Upper lobe of left lung (tissue), 6 donors: ENCODE measurements at regions not wholly inside any gene's neighbourhood (a gene's known extent, or its start where the extent isn't known, plus 50 kb on each side); places are given as distances from the start of the nearest gene placed in this dataset.
"Not testable (repeated sequence)": the region's sequence is repeated elsewhere in the genome, so short reads cannot be mapped to it uniquely, and the experiment has no call there.

Source experiments
- ATAC-seq, 2 donors: fragments of 200-7000 bp; cut with Tn5 transposase; one replicate each; pipeline ENCODE4 v1.9.1; 2022; ENCODE audit warnings: mild to moderate bottlenecking in 2 of 2, moderate library complexity in 2 of 2; ENCODE audit not compliant: low FRiP score in 2 of 2
- DNase-seq, 2 donors: peaks; one replicate each; pipeline ENCODE4 v3.0.0-alpha.2; 2019 to 2020
- H3K27ac ChIP-seq, 4 donors: fragments of 200-600 bp; sonication (generic); one replicate each; pipeline ENCODE4 v1.5.1; 2016 to 2019
- H3K27me3 ChIP-seq, 4 donors: fragments of 200-600 bp; sonication (generic); one replicate each; pipeline ENCODE4 v1.5.1; 2017 to 2019
- H3K36me3 ChIP-seq, 4 donors: fragments of 200-600 bp; sonication (generic); one replicate each; pipeline ENCODE4 v1.5.1; 2016 to 2019
- H3K4me1 ChIP-seq, 4 donors: fragments of 200-600 bp; sonication (generic); one replicate each; pipeline ENCODE4 v1.5.1; 2018 to 2019
- H3K4me3 ChIP-seq, 4 donors: fragments of 200-600 bp; sonication (generic); one replicate each; pipeline ENCODE4 v1.5.1; 2017 to 2019; ENCODE audit warnings: mild to moderate bottlenecking in 2 of 4, moderate library complexity in 1 of 4
- H3K9me3 ChIP-seq, 4 donors: fragments of 200-600 bp; sonication (generic); one replicate each; pipeline ENCODE4 v1.5.1; 2018 to 2019
- CTCF ChIP-seq, 6 experiments: fragments of 450-650 bp in 4 of 6; fragments of 200-600 bp in 2 of 6; sonication (generic) in 2 of 6; IDR thresholded peaks; one replicate each; pipeline ENCODE4 v1.5.1; 2016 to 2019; ENCODE audit warnings: antibody characterized with exemption in 6 of 6
- EP300 ChIP-seq, 4 donors: sonication (generic); formaldehyde crosslinking; IDR thresholded peaks; one replicate each; pipeline ENCODE4 v1.5.1; 2017; ENCODE audit warnings: antibody characterized with exemption in 4 of 4, control low read depth in 2 of 4
- POLR2A ChIP-seq, 4 donors: fragments of 450-650 bp; IDR thresholded peaks; one replicate each; pipeline ENCODE4 v1.5.1; 2016 to 2017; ENCODE audit warnings: antibody characterized with exemption in 4 of 4, mild to moderate bottlenecking in 2 of 4
- POLR2AphosphoS5 ChIP-seq, 2 donors: sonication (generic); formaldehyde crosslinking; IDR thresholded peaks; one replicate each; pipeline ENCODE4 v1.5.1; 2017; ENCODE audit warnings: antibody characterized with exemption in 2 of 2
- WGBS, 2 donors: methylation state at CpG; one replicate each; pipeline ENCODE4 v1.1.5; 2017 to 2018; 5-methylcytosine and 5-hydroxymethylcytosine counted together
- donor health status: DM: no; HTN: no; CAD: no; lungs with moderate emphysema.
- donor health status: DM: no; HTN: yes; CAD: no; lungs with severe emphysema.

GRCh38 chr13:97884707-97885468 lies 68.6 kb upstream of the IPO5 start:
- Histone ChIP-seq H3K36me3 (no peaks in the 10 kb centered on the region), H3K4me3 (no peak overlapping the region), H3K4me1 (no peaks in the 10 kb centered on the region), H3K27me3 (no peaks in the 10 kb centered on the region), H3K27ac (no peak overlapping the region), H3K9me3 (no peaks in the 10 kb centered on the region)
- WGBS, 2 donors: 82 to 85% methylated on average over 9 of the region's 9 CpGs
- DNase-seq (peak in 1 of 2 donors; percentile 21), ATAC-seq (peak in 1 of 2 donors; percentile 71)
- TF ChIP-seq CTCF (IDR thresholded peaks at IDR 0.05) (no peak), EP300 (IDR thresholded peaks at IDR 0.05) (no peak)

DNA sequence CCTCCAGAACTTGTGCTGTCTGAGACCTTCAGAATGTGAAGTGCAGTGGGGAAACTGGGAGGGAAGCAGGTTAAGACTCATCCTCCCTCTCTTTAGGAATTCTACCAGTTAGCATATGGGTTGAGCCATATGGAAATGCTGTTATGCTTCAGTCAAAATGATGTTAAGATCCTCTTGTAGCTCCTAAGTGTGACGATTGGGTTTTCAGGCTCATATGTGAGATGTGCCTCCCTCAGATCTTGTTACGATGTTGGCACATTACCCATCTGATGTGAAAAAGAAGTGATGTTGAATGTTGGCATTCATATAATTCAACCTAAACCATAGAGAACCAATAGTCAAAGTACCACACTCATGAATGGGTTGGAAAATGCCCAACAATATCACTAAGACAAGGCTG lies 67.8 kb upstream of the IPO5 start:
- TF ChIP-seq EP300 (IDR thresholded peaks at IDR 0.05) (no peak), CTCF (IDR thresholded peaks at IDR 0.05) (no peak), POLR2A (IDR thresholded peaks at IDR 0.05) (no peak), POLR2AphosphoS5 (IDR thresholded peaks at IDR 0.05) (no peak)
- Histone ChIP-seq H3K27ac (no peak overlapping the region), H3K4me1 (no peaks in the 10 kb centered on the region), H3K9me3 (no peaks in the 10 kb centered on the region), H3K4me3 (no peak overlapping the region), H3K27me3 (no peaks in the 10 kb centered on the region), H3K36me3 (no peaks in the 10 kb centered on the region)
- no peak for DNase-seq
- 90 to 96% methylated on average over 2 of the region's 2 CpGs for WGBS, 2 donors
- ATAC-seq: no peak

DNA sequence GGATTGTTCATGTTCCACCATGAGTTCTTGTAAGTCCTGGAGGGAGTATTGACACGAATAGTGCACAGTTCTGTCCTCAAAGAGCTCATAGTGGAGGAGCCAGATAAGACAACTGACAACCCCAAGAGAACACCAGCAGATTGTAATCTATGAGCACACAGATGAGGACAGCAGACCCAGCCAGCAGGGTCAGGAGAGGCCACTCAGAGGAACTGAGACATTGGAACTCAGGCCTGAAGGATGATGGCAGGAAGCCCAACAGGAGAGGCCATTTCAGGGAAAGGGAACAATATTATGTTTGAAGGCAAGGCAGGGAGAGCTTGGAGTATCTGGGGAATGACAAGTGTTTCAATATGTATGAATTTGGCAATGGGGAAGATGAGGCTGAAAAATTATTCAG lies 63.7 kb upstream of the IPO5 start:
- ATAC-seq (peak in 1 of 2 donors; percentile 58), DNase-seq (no peak)
- Histone ChIP-seq H3K36me3 (no peaks in the 10 kb centered on the region), H3K27me3 (no peaks in the 10 kb centered on the region), H3K4me1 (no peaks in the 10 kb centered on the region), H3K9me3 (no peaks in the 10 kb centered on the region), H3K27ac (no peak overlapping the region), H3K4me3 (no peak overlapping the region)
- 53 to 67% methylated on average over 1 of the region's 1 CpG for WGBS, 2 donors
- TF ChIP-seq POLR2A (IDR thresholded peaks at IDR 0.05) (no peak), EP300 (IDR thresholded peaks at IDR 0.05) (no peak), CTCF (IDR thresholded peaks at IDR 0.05) (no peak)

- no peak for ATAC-seq
- no peak overlapping the region for H3K4me3 ChIP-seq
- H3K27me3 ChIP-seq: no peaks in the 10 kb centered on the region
- 92 to 97% methylated on average over 5 of the region's 5 CpGs for WGBS, 2 donors
- no peaks in the 10 kb centered on the region for H3K4me1 ChIP-seq
- no peaks in the 10 kb centered on the region for H3K9me3 ChIP-seq
- no peak for DNase-seq
- H3K27ac ChIP-seq: no peak overlapping the region
- no peaks in the 10 kb centered on the region for H3K36me3 ChIP-seq
- no peak for TF ChIP-seq POLR2AphosphoS5 (IDR thresholded peaks at IDR 0.05)
- TF ChIP-seq POLR2A (IDR thresholded peaks at IDR 0.05): no peak
- no peak for TF ChIP-seq CTCF (IDR thresholded peaks at IDR 0.05)
- TF ChIP-seq EP300 (IDR thresholded peaks at IDR 0.05): no peak
Measured at GRCh38 chr13:97890573-97890972, 62.9 kb upstream of the IPO5 start.

- H3K27me3 ChIP-seq, H3K4me3 ChIP-seq, H3K9me3 ChIP-seq, H3K4me1 ChIP-seq, H3K27ac ChIP-seq, ATAC-seq, H3K36me3 ChIP-seq, DNase-seq: not testable (repeated sequence)
- WGBS, 2 donors: 62 to 72% methylated on average over 8 of the region's 8 CpGs
Measured at GRCh38 chr13:97891964-97892363, 61.5 kb upstream of the IPO5 start.
